ENCODE measurements at regions not wholly inside any gene's neighbourhood (a gene's known extent, or its start where the extent isn't known, plus 50 kb on each side); places are given as distances from the start of the nearest gene placed in this dataset.
"Not testable (repeated sequence)": the region's sequence is repeated elsewhere in the genome, so short reads cannot be mapped to it uniquely, and the experiment has no call there.

DNA sequence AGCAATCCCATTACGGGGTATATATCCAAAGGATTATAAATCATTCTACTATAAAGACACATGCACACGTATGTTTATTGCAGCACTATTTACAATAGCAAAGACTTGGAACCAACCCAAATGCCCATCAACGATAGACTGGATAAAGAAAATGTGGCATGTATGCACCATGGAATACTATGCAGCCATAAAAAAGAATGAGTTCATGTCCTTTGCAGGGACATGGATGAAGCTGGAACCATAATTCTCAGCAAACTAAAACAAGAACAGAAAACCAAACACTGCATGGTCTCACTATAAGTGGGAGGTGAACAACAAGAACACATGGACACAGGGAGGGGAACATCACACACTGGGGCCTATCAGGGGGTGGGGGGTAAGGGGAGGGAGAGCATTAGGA is 56.1 kb upstream of the UXT start:
- TF ChIP-seq POLR2AphosphoS5 (IDR thresholded peaks at IDR 0.05) = not testable (repeated sequence)
- TF ChIP-seq, protein P1, sequence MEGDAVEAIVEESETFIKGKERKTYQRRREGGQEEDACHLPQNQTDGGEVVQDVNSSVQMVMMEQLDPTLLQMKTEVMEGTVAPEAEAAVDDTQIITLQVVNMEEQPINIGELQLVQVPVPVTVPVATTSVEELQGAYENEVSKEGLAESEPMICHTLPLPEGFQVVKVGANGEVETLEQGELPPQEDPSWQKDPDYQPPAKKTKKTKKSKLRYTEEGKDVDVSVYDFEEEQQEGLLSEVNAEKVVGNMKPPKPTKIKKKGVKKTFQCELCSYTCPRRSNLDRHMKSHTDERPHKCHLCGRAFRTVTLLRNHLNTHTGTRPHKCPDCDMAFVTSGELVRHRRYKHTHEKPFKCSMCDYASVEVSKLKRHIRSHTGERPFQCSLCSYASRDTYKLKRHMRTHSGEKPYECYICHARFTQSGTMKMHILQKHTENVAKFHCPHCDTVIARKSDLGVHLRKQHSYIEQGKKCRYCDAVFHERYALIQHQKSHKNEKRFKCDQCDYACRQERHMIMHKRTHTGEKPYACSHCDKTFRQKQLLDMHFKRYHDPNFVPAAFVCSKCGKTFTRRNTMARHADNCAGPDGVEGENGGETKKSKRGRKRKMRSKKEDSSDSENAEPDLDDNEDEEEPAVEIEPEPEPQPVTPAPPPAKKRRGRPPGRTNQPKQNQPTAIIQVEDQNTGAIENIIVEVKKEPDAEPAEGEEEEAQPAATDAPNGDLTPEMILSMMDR (IDR thresholded peaks at IDR 0.05) = not testable (repeated sequence)

Measured in transverse colon (tissue), 4 donors.